H1 (cell line): ENCODE measurements at regions not wholly inside any gene's neighbourhood (a gene's known extent, or its start where the extent isn't known, plus 50 kb on each side); places are given as distances from the start of the nearest gene placed in this dataset.

ENCODE experiments used
- CTCF ChIA-PET: fragments of 300-600 bp; sonication (Branson Sonifier 250); formaldehyde crosslinking; loops from one replicate; lab custom pipeline; 2021; ENCODE audit not compliant: partially characterized antibody; lab: Charles Lee
- POLR2A ChIA-PET: fragments of 300-600 bp; sonication (Branson Sonifier 250); formaldehyde crosslinking; loops from one replicate; lab custom pipeline; 2021; ENCODE audit warnings: inconsistent platforms; ENCODE audit not compliant: partially characterized antibody; lab: Charles Lee
- DNase-seq, 2 experiments: peaks; one replicate each; pipeline versions ENCODE4 v3.0.0 to v3.0.0-alpha.2; 2010 to 2022; ENCODE audit warnings: low spot score in 2 of 2, low read depth in 1 of 2, mixed read lengths in 1 of 2
- FAIRE-seq: peaks from 2 replicates; lab custom pipeline; 2011; peaks lifted over from hg19 to GRCh38; lab: Jason Lieb, UNC
- H2AFZ ChIP-seq: 2 replicates; pipeline ENCODE4 v1.8.1; 2012; ENCODE audit warnings: low read length, inconsistent platforms
- H2AK5ac ChIP-seq: 2 replicates; pipeline ENCODE4 v1.6.1; 2013; ENCODE audit warnings: low read depth, low read length
- H2BK120ac ChIP-seq: replicated peaks from 2 replicates; pipeline ENCODE3; 2013; ENCODE audit warnings: low read depth, low read length, inconsistent platforms
- H2BK12ac ChIP-seq: 2 replicates; pipeline ENCODE4 v1.6.1; 2013; ENCODE audit warnings: low read depth, low read length
- H2BK15ac ChIP-seq: 2 replicates; pipeline ENCODE4 v1.6.1; 2013; ENCODE audit warnings: low read length
- H2BK20ac ChIP-seq: 2 replicates; pipeline ENCODE4 v1.6.1; 2013; ENCODE audit warnings: low read length
- H2BK5ac ChIP-seq: 2 replicates; pipeline ENCODE4 v1.6.1; 2013; ENCODE audit warnings: low read depth, low read length
- H3K14ac ChIP-seq: 2 replicates; pipeline ENCODE4 v1.6.1; 2013; ENCODE audit warnings: inconsistent platforms; ENCODE audit not compliant: insufficient read length
- H3K18ac ChIP-seq: 2 replicates; pipeline ENCODE4 v1.6.1; 2013; ENCODE audit warnings: low read length; ENCODE audit errors: extremely low read depth
- H3K23ac ChIP-seq: 2 replicates; pipeline ENCODE4 v1.6.1; 2013; ENCODE audit warnings: inconsistent platforms; ENCODE audit not compliant: insufficient read length
- H3K23me2 ChIP-seq: 2 replicates; pipeline ENCODE4 v1.6.1; 2013; ENCODE audit warnings: low read depth, low read length
- H3K27ac ChIP-seq: 2 replicates; pipeline ENCODE4 v1.6.1; 2011; ENCODE audit warnings: low read depth, low read length, inconsistent platforms
- H3K27me3 ChIP-seq, 4 experiments: replicated peaks in 1 of 4; 1 replicate in 1 of 4; 2 replicates in 3 of 4; pipeline versions ENCODE4 v1.6.1 to v1.8.1; 2011 to 2013; ENCODE audit warnings: low read length in 3 of 4, mild to moderate bottlenecking in 3 of 4, inconsistent platforms in 2 of 4, mixed read lengths in 2 of 4, moderate library complexity in 1 of 4; ENCODE audit not compliant: control insufficient read depth in 3 of 4, insufficient read depth in 3 of 4; ENCODE audit errors: extremely low read depth in 1 of 4
- H3K36me3 ChIP-seq, 4 experiments: 2 replicates each; pipeline versions ENCODE4 v1.6.1 to v1.8.1; 2011 to 2013; ENCODE audit warnings: mild to moderate bottlenecking in 4 of 4, low read length in 3 of 4, moderate library complexity in 2 of 4, control low read depth in 1 of 4, inconsistent platforms in 1 of 4; ENCODE audit not compliant: insufficient read depth in 4 of 4, control insufficient read depth in 2 of 4
- H3K4ac ChIP-seq: replicated peaks from 2 replicates; pipeline ENCODE3; 2013; ENCODE audit warnings: low read length, low read depth, mixed read lengths, inconsistent platforms; ENCODE audit not compliant: insufficient read length
- H3K4me1 ChIP-seq, 4 experiments: replicated peaks in 1 of 4; 1 replicate in 1 of 4; 2 replicates in 3 of 4; pipeline versions ENCODE4 v1.6.1 to v1.8.1; 2011 to 2013; ENCODE audit warnings: low read length in 3 of 4, inconsistent platforms in 2 of 4, mixed read lengths in 1 of 4; ENCODE audit not compliant: insufficient read depth in 4 of 4, control insufficient read depth in 3 of 4
- H3K4me2 ChIP-seq, 2 experiments: 2 replicates each; pipeline versions ENCODE4 v1.6.1 to v1.8.1; 2011 to 2013; ENCODE audit warnings: low read depth in 2 of 2, low read length in 2 of 2, control low read depth in 1 of 2, inconsistent platforms in 1 of 2, mild to moderate bottlenecking in 1 of 2; ENCODE audit not compliant: insufficient read depth in 1 of 2
- H3K4me3 ChIP-seq, 4 experiments: fragments of 200-600, 300-600 bp in 1 of 4; sonication (generic), shearing (Covaris generic), sonication (Bioruptor Twin) in 1 of 4; 2 replicates each; pipeline versions ENCODE4 v1.5.1 to v1.8.1; 2011 to 2016; ENCODE audit warnings: low read length in 4 of 4, low read depth in 3 of 4, control low read depth in 2 of 4, inconsistent platforms in 2 of 4, mild to moderate bottlenecking in 2 of 4, mixed read lengths in 1 of 4, moderate library complexity in 1 of 4; ENCODE audit not compliant: insufficient read depth in 2 of 4; ENCODE audit errors: extremely low read depth in 1 of 4
- H3K56ac ChIP-seq: replicated peaks from 2 replicates; pipeline ENCODE3; 2013; ENCODE audit warnings: low read depth, mild to moderate bottlenecking, mixed read lengths, low read length, inconsistent platforms; ENCODE audit not compliant: insufficient read length
- H3K79me1 ChIP-seq: 2 replicates; pipeline ENCODE4 v1.6.1; 2013; ENCODE audit warnings: low read depth, low read length, control low read depth
- H3K79me2 ChIP-seq, 2 experiments: 2 replicates each; pipeline versions ENCODE4 v1.6.1 to v1.8.1; 2012 to 2013; ENCODE audit warnings: low read length in 2 of 2, mild to moderate bottlenecking in 2 of 2, inconsistent platforms in 1 of 2; ENCODE audit not compliant: insufficient read depth in 2 of 2, control insufficient read depth in 1 of 2
- H3K9ac ChIP-seq, 4 experiments: replicated peaks in 1 of 4; 1 replicate in 1 of 4; 2 replicates in 3 of 4; pipeline versions ENCODE4 v1.6.1 to v1.8.1; 2011 to 2013; ENCODE audit warnings: low read depth in 3 of 4, low read length in 3 of 4, control low read depth in 2 of 4, mild to moderate bottlenecking in 2 of 4, moderate library complexity in 2 of 4, inconsistent platforms in 1 of 4; ENCODE audit errors: extremely low read depth in 1 of 4
- H3K9me3 ChIP-seq, 2 experiments: 2 replicates each; pipeline versions ENCODE4 v1.6.1 to v1.8.1; 2012 to 2013; ENCODE audit warnings: mild to moderate bottlenecking in 2 of 2, moderate library complexity in 2 of 2, control low read depth in 1 of 2, inconsistent platforms in 1 of 2, low read depth in 1 of 2, low read length in 1 of 2, mixed read lengths in 1 of 2; ENCODE audit not compliant: insufficient read depth in 2 of 2
- H4K20me1 ChIP-seq, 2 experiments: replicated peaks in 1 of 2; 2 replicates each; pipeline versions ENCODE3 to v1.8.1; 2011 to 2013; ENCODE audit warnings: inconsistent platforms in 2 of 2, low read length in 2 of 2, mild to moderate bottlenecking in 1 of 2; ENCODE audit not compliant: insufficient read depth in 2 of 2, control insufficient read depth in 1 of 2
- H4K5ac ChIP-seq: 2 replicates; pipeline ENCODE4 v1.6.1; 2013; ENCODE audit warnings: low read length, low read depth, mixed read lengths, inconsistent platforms; ENCODE audit not compliant: insufficient read length
- H4K8ac ChIP-seq: 2 replicates; pipeline ENCODE4 v1.8.0; 2013; ENCODE audit warnings: mild to moderate bottlenecking, moderate library complexity, low read length, inconsistent platforms; ENCODE audit not compliant: insufficient read depth; ENCODE audit errors: extremely low read depth
- H4K91ac ChIP-seq: replicated peaks from 2 replicates; pipeline ENCODE3; 2013; ENCODE audit warnings: low read length, mixed read lengths, inconsistent platforms; ENCODE audit not compliant: insufficient read length
- CBX8 ChIP-seq: fragments of 300-800, 300-1000 bp; sonication (generic); IDR thresholded peaks from 2 replicates; pipeline ENCODE4 v1.7.1; 2016; ENCODE audit warnings: low read depth, low read length, borderline replicate concordance
- FOSL1 ChIP-seq: IDR thresholded peaks from 2 replicates; pipeline ENCODE4 v1.6.1; 2011; ENCODE audit warnings: mild to moderate bottlenecking, low read depth, low read length, moderate library complexity; ENCODE audit not compliant: insufficient read depth
- NRF1 ChIP-seq: IDR thresholded peaks from 2 replicates; pipeline ENCODE4 v1.6.1; 2011; ENCODE audit warnings: mild to moderate bottlenecking, low read depth, low read length, improper control_type of control experiment
- RFX5 ChIP-seq: IDR thresholded peaks from 2 replicates; pipeline ENCODE4 v1.6.1; 2011; ENCODE audit warnings: low read depth, low read length, improper control_type of control experiment, borderline replicate concordance
- TAF7 ChIP-seq: optimal IDR thresholded peaks from 2 replicates; pipeline ENCODE3; 2011; ENCODE audit warnings: low read depth, mild to moderate bottlenecking, inconsistent platforms, low read length, moderate library complexity, borderline replicate concordance
- ZNF274 ChIP-seq: IDR thresholded peaks from 2 replicates; pipeline ENCODE4 v1.7.0; 2012; ENCODE audit warnings: low read length, borderline replicate concordance; ENCODE audit errors: extremely low read depth
- WGBS, 2 experiments: shearing (Covaris generic) in 1 of 2; methylation state at CpG; one replicate each; pipeline versions ENCODE4 v1.1.6 to v1.1.7; 2013 to 2015; ENCODE audit warnings: low lambda C conversion rate in 2 of 2, mixed read lengths in 2 of 2, inconsistent platforms in 1 of 2, low coverage in 1 of 2, missing lambda C conversion rate in 1 of 2; ENCODE audit not compliant: insufficient replicate concordance in 2 of 2, insufficient coverage in 1 of 2, insufficient read length in 1 of 2; ENCODE audit errors: extremely low coverage in 1 of 2, missing lambda C conversion rate in 1 of 2; 5-methylcytosine and 5-hydroxymethylcytosine counted together

GRCh38 chr9:88193766-88194165 lies 55.5 kb upstream of the SPATA31C2 start:
- H3K9me3 ChIP-seq = no peaks in the 10 kb centered on the region
- no peak overlapping the region for H3K18ac ChIP-seq
- no peak overlapping the region for H2AK5ac ChIP-seq
- no peak for DNase-seq
- no peak overlapping the region for H3K56ac ChIP-seq
- H4K20me1 ChIP-seq = no peaks in the 10 kb centered on the region
- H3K23me2 ChIP-seq = no peaks in the 10 kb centered on the region
- H3K9ac ChIP-seq = no peak overlapping the region
- H3K79me2 ChIP-seq = no peaks in the 10 kb centered on the region
- no peak overlapping the region for H2BK15ac ChIP-seq
- H4K8ac ChIP-seq = no peak overlapping the region
- H2BK120ac ChIP-seq = no peak overlapping the region
- peaks cover 0 to 6% (median 4%) of the 10 kb centered on the region in 4 experiments; a peak in 2 of 7 replicates for H3K4me1 ChIP-seq
- ChIA-PET CTCF (interaction anchor here (0.6 to 1.0 kb wide), 2 partner anchors 9 to 115 kb away, joined by 3 to 4 read pairs; no protein-coding TSS in a partner anchor), POLR2A (no interaction called here)
- FAIRE-seq = no peak
- H4K5ac ChIP-seq = no peak overlapping the region
- no peak overlapping the region for H2AFZ ChIP-seq
- H3K4me3 ChIP-seq = no peak overlapping the region
- no peaks in the 10 kb centered on the region for H3K27me3 ChIP-seq
- no peaks in the 10 kb centered on the region for H3K79me1 ChIP-seq
- no peak overlapping the region for H3K4me2 ChIP-seq
- WGBS, 2 experiments = 97% methylated on average over 6 of the region's 6 CpGs; no CpG with 5 or more reads in 1 of the 2 experiments
- H2BK12ac ChIP-seq = no peak overlapping the region
- H4K91ac ChIP-seq = no peak overlapping the region
- TF ChIP-seq RFX5 = no peak
- no peak for TF ChIP-seq TAF7
- no peak for TF ChIP-seq ZNF274
- TF ChIP-seq FOSL1 = no peak
- TF ChIP-seq CBX8 = no peak
- no peak for TF ChIP-seq NRF1
- H3K23ac ChIP-seq = no peak overlapping the region
- H3K14ac ChIP-seq = no peak overlapping the region
- no peak overlapping the region for H3K27ac ChIP-seq
- no peak overlapping the region for H3K4ac ChIP-seq
- H3K36me3 ChIP-seq = no peaks in the 10 kb centered on the region
- H2BK20ac ChIP-seq = no peak overlapping the region
- no peak overlapping the region for H2BK5ac ChIP-seq
